ENCODE measurements at regions not wholly inside any gene's neighbourhood (a gene's known extent, or its start where the extent isn't known, plus 50 kb on each side); places are given as distances from the start of the nearest gene placed in this dataset.

GRCh38 chr16:85387171-85387507 lies 226.0 kb upstream of the GSE1 start:
- TF ChIP-seq EP300 (IDR thresholded peaks at IDR 0.05) (no peak), CTCF (IDR thresholded peaks at IDR 0.05) (no peak), POLR2A (IDR thresholded peaks at IDR 0.05) (no peak)
